ENCODE measurements at regions not wholly inside any gene's neighbourhood (a gene's known extent, or its start where the extent isn't known, plus 50 kb on each side); places are given as distances from the start of the nearest gene placed in this dataset.

- H3K4me1 Mint-ChIP-seq = no peaks in the 10 kb centered on the region
- no peaks in the 10 kb centered on the region for H3K9me3 Mint-ChIP-seq
- DNase-seq (ENCODE audit: low spot score in 2 of 2) = no peak
- no peak overlapping the region for H3K4me3 Mint-ChIP-seq
- ATAC-seq = no peak
- H3K36me3 Mint-ChIP-seq = no peaks in the 10 kb centered on the region
- H3K27ac Mint-ChIP-seq = no peak overlapping the region
Measured at GRCh38 chr13:84272877-84273562, 390.7 kb upstream of the SLITRK1 start.

- H3K9me3 Mint-ChIP-seq = no peaks in the 10 kb centered on the region
- ATAC-seq (no peak), DNase-seq (ENCODE audit: low spot score in 2 of 2) (no peak)
- H3K27ac Mint-ChIP-seq = no peak overlapping the region
- H3K4me3 Mint-ChIP-seq = no peak overlapping the region
- H3K4me1 Mint-ChIP-seq = no peaks in the 10 kb centered on the region
- H3K36me3 Mint-ChIP-seq = no peaks in the 10 kb centered on the region
Measured at GRCh38 chr13:84265257-84265764, 383.0 kb upstream of the SLITRK1 start.

GRCh38 chr13:84263354-84264069 lies 381.2 kb upstream of the SLITRK1 start:
- ATAC-seq (no peak), DNase-seq (ENCODE audit: low spot score in 2 of 2) (no peak)
- Mint-ChIP-seq H3K9me3 (no peaks in the 10 kb centered on the region), H3K27ac (no peak overlapping the region), H3K4me3 (no peak overlapping the region), H3K4me1 (no peaks in the 10 kb centered on the region), H3K36me3 (no peaks in the 10 kb centered on the region)

GRCh38 chr13:84255226-84255797 lies 373.0 kb upstream of the SLITRK1 start:
- Mint-ChIP-seq H3K4me3 (no peak overlapping the region), H3K36me3 (no peaks in the 10 kb centered on the region), H3K4me1 (no peaks in the 10 kb centered on the region), H3K27ac (no peak overlapping the region), H3K9me3 (peaks cover 2% of the 10 kb centered on the region)
- ATAC-seq (no peak), DNase-seq (ENCODE audit: low spot score in 2 of 2) (no peak)

GRCh38 chr13:84249463-84249862 lies 367.2 kb upstream of the SLITRK1 start:
- Mint-ChIP-seq H3K36me3 (no peaks in the 10 kb centered on the region), H3K9me3 (peaks cover 2% of the 10 kb centered on the region), H3K4me3 (no peak overlapping the region), H3K4me1 (no peaks in the 10 kb centered on the region), H3K27ac (no peak overlapping the region)
- no peak for DNase-seq (ENCODE audit: low spot score in 2 of 2)
- ATAC-seq = no peak

- Mint-ChIP-seq H3K9me3 (peaks cover 4% of the 10 kb centered on the region), H3K4me1 (no peaks in the 10 kb centered on the region), H3K27ac (no peak overlapping the region), H3K36me3 (no peaks in the 10 kb centered on the region), H3K4me3 (no peak overlapping the region)
- ATAC-seq (no peak), DNase-seq (ENCODE audit: low spot score in 2 of 2) (no peak)
Measured at GRCh38 chr13:84243340-84243739, 361.1 kb upstream of the SLITRK1 start.

- H3K9me3 Mint-ChIP-seq = peaks cover 4% of the 10 kb centered on the region
- H3K4me1 Mint-ChIP-seq = no peaks in the 10 kb centered on the region
- no peak for DNase-seq (ENCODE audit: low spot score in 2 of 2)
- no peak overlapping the region for H3K4me3 Mint-ChIP-seq
- H3K27ac Mint-ChIP-seq = no peak overlapping the region
- no peak for ATAC-seq
- H3K36me3 Mint-ChIP-seq = no peaks in the 10 kb centered on the region
Measured at GRCh38 chr13:84239032-84239431, 356.8 kb upstream of the SLITRK1 start.

GRCh38 chr13:84238381-84238780 lies 356.1 kb upstream of the SLITRK1 start:
- H3K4me3 Mint-ChIP-seq = no peak overlapping the region

GRCh38 chr13:84237143-84237542 lies 354.9 kb upstream of the SLITRK1 start:
- H3K4me3 Mint-ChIP-seq = no peak overlapping the region
- ATAC-seq = no peak

More at GRCh38 chr13:84238381-84238780, 356.1 kb upstream of the SLITRK1 start:
- DNase-seq (ENCODE audit: low spot score in 2 of 2) (no peak), ATAC-seq (no peak)
- Mint-ChIP-seq H3K36me3 (no peaks in the 10 kb centered on the region), H3K27ac (no peak overlapping the region), H3K4me1 (no peaks in the 10 kb centered on the region), H3K9me3 (peaks cover 4% of the 10 kb centered on the region)

GRCh38 chr13:84234416-84234815 lies 352.1 kb upstream of the SLITRK1 start:
- ATAC-seq (no peak), DNase-seq (ENCODE audit: low spot score in 2 of 2) (no peak)
- Mint-ChIP-seq H3K9me3 (no peaks in the 10 kb centered on the region), H3K4me1 (no peaks in the 10 kb centered on the region), H3K36me3 (no peaks in the 10 kb centered on the region), H3K27ac (no peak overlapping the region), H3K4me3 (no peak overlapping the region)

More at GRCh38 chr13:84237143-84237542, 354.9 kb upstream of the SLITRK1 start:
- H3K27ac Mint-ChIP-seq = no peak overlapping the region
- no peak for DNase-seq (ENCODE audit: low spot score in 2 of 2)
- peaks cover 4% of the 10 kb centered on the region for H3K9me3 Mint-ChIP-seq
- no peaks in the 10 kb centered on the region for H3K36me3 Mint-ChIP-seq
- no peaks in the 10 kb centered on the region for H3K4me1 Mint-ChIP-seq

- Mint-ChIP-seq H3K4me1 (no peaks in the 10 kb centered on the region), H3K27ac (no peak overlapping the region), H3K9me3 (no peaks in the 10 kb centered on the region), H3K4me3 (no peak overlapping the region), H3K36me3 (no peaks in the 10 kb centered on the region)
- DNase-seq (ENCODE audit: low spot score in 2 of 2) (no peak), ATAC-seq (no peak)
Measured at GRCh38 chr13:84230568-84230967, 348.3 kb upstream of the SLITRK1 start.

GRCh38 chr13:84211048-84211447 lies 328.8 kb upstream of the SLITRK1 start:
- Mint-ChIP-seq H3K36me3 (no peaks in the 10 kb centered on the region), H3K27ac (no peak overlapping the region), H3K4me1 (no peaks in the 10 kb centered on the region), H3K9me3 (no peaks in the 10 kb centered on the region), H3K4me3 (no peak overlapping the region)
- no peak for DNase-seq (ENCODE audit: low spot score in 2 of 2)
- no peak for ATAC-seq

GRCh38 chr13:84208246-84208910 lies 326.1 kb upstream of the SLITRK1 start:
- H3K4me3 Mint-ChIP-seq = no peak overlapping the region
- no peak for ATAC-seq
- H3K36me3 Mint-ChIP-seq = no peaks in the 10 kb centered on the region
- H3K4me1 Mint-ChIP-seq = no peaks in the 10 kb centered on the region
- no peak for DNase-seq (ENCODE audit: low spot score in 2 of 2)
- H3K9me3 Mint-ChIP-seq = no peaks in the 10 kb centered on the region
- no peak overlapping the region for H3K27ac Mint-ChIP-seq

- H3K36me3 Mint-ChIP-seq = no peaks in the 10 kb centered on the region
- DNase-seq (ENCODE audit: low spot score in 2 of 2) = no peak
- no peak overlapping the region for H3K27ac Mint-ChIP-seq
- H3K4me1 Mint-ChIP-seq = no peaks in the 10 kb centered on the region
- H3K4me3 Mint-ChIP-seq = no peak overlapping the region
- no peaks in the 10 kb centered on the region for H3K9me3 Mint-ChIP-seq
- ATAC-seq = no peak
Measured at GRCh38 chr13:84207509-84207908, 325.2 kb upstream of the SLITRK1 start.

- peak; percentile 82 for ATAC-seq
- H3K4me1 Mint-ChIP-seq = no peaks in the 10 kb centered on the region
- no peak for DNase-seq (ENCODE audit: low spot score in 2 of 2)
- no peak overlapping the region for H3K4me3 Mint-ChIP-seq
- no peaks in the 10 kb centered on the region for H3K36me3 Mint-ChIP-seq
- peaks cover 3% of the 10 kb centered on the region for H3K9me3 Mint-ChIP-seq
- no peak overlapping the region for H3K27ac Mint-ChIP-seq
Measured at GRCh38 chr13:84200971-84201370, 318.7 kb upstream of the SLITRK1 start.
